Mucosa of descending colon (tissue), 3 donors: ENCODE measurements at regions not wholly inside any gene's neighbourhood (a gene's known extent, or its start where the extent isn't known, plus 50 kb on each side); places are given as distances from the start of the nearest gene placed in this dataset.

Experiments
- ATAC-seq: fragments of 200-7000 bp; cut with Tn5 transposase; one replicate; pipeline ENCODE4 v1.9.1; 2020; ENCODE audit warnings: mild to moderate bottlenecking, moderate library complexity
- DNase-seq, 3 donors: peaks; one replicate each; pipeline ENCODE4 v3.0.0-alpha.2; 2020
- H3K36me3 ChIP-seq: fragments of 200-600 bp; one replicate; pipeline ENCODE4 v1.8.0; 2021; ENCODE audit warnings: low read depth, mild to moderate bottlenecking
- H3K4me1 ChIP-seq: fragments of 200-600 bp; one replicate; pipeline ENCODE4 v1.8.0; 2021; ENCODE audit warnings: low read depth, mild to moderate bottlenecking
- H3K4me3 ChIP-seq: fragments of 200-600 bp; one replicate; pipeline ENCODE4 v1.8.0; 2021; ENCODE audit warnings: mild to moderate bottlenecking
- H3K9me3 ChIP-seq: fragments of 200-600 bp; one replicate; pipeline ENCODE4 v1.8.0; 2021; ENCODE audit warnings: mild to moderate bottlenecking
- intact Hi-C, 2 donors: fragments of 100-400 bp; cut with DNase I in 1 of 2; cut with micrococcal nuclease in 1 of 2; formaldehyde crosslinking; loops; one replicate each; pipeline versions ENCODE4 v1.11.0 to v1.11.1; 2022; cut with DNase I, micrococcal nuclease
- TF ChIP-seq, protein P1 (sequence below): fragments of 200-600 bp; IDR thresholded peaks from one replicate; pipeline ENCODE4 v1.8.0; 2022; ENCODE audit warnings: antibody characterized with exemption, mild to moderate bottlenecking
- donor health status: DM: no; HTN: no; CAD: no; lungs with moderate emphysema.
- donor health status: DM: no; HTN: no; CAD: no.
- donor health status: DM: no; HTN: yes; CAD: no.

DNA sequence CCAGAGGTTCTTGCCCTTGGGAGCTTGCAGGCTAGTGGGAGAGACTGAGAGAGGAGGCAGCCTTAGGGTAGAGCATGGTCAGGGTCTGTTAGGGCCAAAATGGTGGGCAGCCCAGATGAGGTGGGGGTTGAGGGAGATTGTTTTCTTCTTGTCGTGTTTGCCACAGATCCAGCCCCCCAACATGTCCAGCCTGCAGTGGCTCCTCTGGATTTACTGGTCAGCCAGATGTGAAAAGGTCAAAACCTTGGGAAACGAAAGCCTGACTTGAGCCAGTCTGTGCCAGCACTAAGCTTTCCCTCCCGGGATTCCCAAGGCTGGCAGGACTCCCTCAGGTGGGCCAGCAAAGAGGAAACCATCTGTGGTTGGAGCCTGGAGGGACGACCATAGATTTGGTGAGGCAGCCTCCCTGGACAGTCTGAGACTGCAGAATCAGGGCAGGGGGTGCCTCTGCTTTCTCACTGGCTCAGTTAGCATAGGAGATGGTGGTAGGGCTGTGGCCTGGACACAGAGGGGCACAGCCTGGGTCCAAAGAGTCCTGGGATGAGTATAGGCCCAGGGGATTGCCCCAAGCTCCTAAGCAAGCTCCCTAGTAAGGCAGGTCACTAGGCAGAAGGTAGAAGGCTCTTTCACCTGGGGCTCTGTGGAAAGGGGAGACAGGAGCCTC lies 51.2 kb upstream of the PRR23C start:
- H3K4me3 ChIP-seq = no peak overlapping the region
- no peak for DNase-seq
- H3K9me3 ChIP-seq = no peaks in the 10 kb centered on the region
- TF ChIP-seq, protein P1, sequence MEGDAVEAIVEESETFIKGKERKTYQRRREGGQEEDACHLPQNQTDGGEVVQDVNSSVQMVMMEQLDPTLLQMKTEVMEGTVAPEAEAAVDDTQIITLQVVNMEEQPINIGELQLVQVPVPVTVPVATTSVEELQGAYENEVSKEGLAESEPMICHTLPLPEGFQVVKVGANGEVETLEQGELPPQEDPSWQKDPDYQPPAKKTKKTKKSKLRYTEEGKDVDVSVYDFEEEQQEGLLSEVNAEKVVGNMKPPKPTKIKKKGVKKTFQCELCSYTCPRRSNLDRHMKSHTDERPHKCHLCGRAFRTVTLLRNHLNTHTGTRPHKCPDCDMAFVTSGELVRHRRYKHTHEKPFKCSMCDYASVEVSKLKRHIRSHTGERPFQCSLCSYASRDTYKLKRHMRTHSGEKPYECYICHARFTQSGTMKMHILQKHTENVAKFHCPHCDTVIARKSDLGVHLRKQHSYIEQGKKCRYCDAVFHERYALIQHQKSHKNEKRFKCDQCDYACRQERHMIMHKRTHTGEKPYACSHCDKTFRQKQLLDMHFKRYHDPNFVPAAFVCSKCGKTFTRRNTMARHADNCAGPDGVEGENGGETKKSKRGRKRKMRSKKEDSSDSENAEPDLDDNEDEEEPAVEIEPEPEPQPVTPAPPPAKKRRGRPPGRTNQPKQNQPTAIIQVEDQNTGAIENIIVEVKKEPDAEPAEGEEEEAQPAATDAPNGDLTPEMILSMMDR = no peak
- intact Hi-C loops = no loop called here
- no peak for ATAC-seq
- no peaks in the 10 kb centered on the region for H3K4me1 ChIP-seq
- H3K36me3 ChIP-seq = no peaks in the 10 kb centered on the region

DNA sequence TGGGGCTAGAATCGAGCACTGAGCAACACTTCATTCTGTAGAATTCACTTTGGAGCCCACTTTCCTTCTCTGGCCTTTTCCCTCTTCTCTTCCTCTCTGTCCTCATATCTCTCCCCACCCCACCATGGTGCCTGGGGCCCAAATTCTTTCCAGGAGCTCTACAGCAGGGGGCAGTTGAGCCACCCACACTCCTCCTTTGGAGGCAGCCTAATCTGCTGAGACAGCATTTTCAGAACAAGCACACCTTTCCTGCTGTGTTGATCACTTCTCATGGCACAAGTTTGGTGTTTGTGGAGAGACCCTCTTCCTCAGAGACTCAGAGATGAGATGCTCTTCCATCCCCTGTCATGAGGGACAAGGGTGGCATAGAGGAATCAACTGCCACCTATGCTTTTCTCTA lies 52.0 kb upstream of the PRR23C start:
- TF ChIP-seq, protein P1 = no peak
- no peak for DNase-seq
- intact Hi-C loops = no loop called here
- Histone ChIP-seq H3K4me3 (no peak overlapping the region), H3K36me3 (no peaks in the 10 kb centered on the region), H3K4me1 (no peaks in the 10 kb centered on the region), H3K9me3 (no peaks in the 10 kb centered on the region)
- ATAC-seq = no peak

DNA sequence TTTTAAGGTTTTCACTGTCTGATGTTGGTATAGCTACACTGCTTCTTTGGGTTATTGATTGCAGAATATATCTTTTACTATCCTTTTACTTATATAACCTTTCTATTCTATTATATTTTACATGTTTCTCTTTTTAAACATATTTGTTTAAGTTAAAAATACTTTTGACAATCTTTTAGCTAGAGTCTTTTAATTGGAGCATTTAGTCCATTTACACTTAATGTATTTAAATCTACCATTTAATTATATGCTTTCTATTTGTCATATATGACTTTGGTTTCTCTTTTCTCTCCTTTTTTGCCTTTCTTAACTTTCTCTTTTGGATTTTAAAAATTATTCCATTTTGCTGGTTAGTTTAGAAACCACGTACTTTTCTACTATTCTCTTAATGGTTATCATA lies 53.7 kb upstream of the PRR23C start:
- DNase-seq (no peak), ATAC-seq (no peak)
- no peaks in the 10 kb centered on the region for H3K9me3 ChIP-seq
- no peaks in the 10 kb centered on the region for H3K36me3 ChIP-seq
- no peak overlapping the region for H3K4me3 ChIP-seq
- H3K4me1 ChIP-seq = no peaks in the 10 kb centered on the region
- TF ChIP-seq, protein P1 = no peak
- intact Hi-C loops = no loop called here

DNA sequence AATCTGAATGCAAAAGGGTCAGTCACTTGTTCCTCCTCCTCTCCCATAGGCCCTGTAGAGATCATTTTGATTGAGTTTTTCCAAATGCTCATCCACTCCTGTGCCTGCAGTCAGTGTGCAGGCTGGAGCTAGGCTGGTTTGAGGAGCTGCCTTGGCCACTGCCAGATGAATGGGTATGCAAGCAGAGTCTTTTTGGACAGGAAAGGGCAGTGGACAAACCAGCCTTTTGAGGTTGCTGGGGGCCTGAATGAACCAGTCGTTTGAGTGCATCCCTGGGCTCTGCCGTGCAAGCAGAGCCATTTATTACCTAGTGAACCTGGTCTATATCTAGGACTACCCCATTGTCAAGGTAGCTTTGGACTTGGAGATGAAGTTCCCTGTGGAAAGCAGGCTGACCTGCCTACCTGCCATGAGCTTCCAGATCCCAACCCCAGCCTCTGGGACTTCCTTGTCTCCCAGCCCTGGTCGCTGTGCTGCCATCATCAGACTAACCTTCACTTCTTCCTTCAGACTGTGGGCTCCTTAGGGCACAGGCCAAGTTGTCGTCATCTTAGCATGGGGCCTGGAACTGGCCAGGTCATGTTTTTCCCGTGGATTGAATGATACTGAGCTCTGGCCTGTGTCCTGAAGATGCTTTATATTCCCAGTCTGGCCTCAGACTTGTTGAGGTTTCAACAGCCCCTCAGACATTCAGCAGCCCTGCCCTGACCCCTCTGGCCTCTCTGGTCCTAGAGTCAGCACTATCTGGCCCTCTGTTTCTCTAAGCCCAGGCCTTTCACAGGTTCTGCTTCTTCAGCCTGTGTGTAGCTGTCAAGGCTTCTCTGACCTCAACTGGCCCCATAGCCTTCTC lies 55.5 kb upstream of the PRR23C start:
- TF ChIP-seq, protein P1 = no peak
- intact Hi-C loops = no loop called here

DNA sequence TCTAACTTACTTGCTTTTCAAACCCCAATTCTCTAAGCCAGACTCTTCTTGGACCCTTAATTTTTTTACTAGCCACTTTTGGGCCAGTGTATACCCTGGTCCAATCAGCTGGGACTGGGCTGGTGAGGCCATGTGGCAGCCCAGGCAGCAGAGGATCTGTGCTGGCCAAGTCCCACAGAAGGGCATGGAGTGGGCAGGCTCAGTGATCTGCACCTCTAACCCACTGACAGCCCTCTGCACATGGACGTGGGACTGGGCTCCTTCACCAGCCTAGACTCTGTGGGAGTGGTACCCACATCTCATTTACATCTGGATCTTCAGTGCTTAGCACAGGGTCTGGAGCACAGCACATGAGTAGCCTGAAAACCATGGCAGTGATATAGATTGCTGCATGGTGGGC lies 56.1 kb upstream of the PRR23C start:
- Histone ChIP-seq H3K9me3 (no peaks in the 10 kb centered on the region), H3K4me1 (no peaks in the 10 kb centered on the region), H3K4me3 (no peak overlapping the region), H3K36me3 (no peaks in the 10 kb centered on the region)
- intact Hi-C loops = no loop called here
- no peak for ATAC-seq
- TF ChIP-seq, protein P1 = no peak
- no peak for DNase-seq

More for the DNA sequence above, 55.5 kb upstream of the PRR23C start:
- H3K4me3 ChIP-seq = no peak overlapping the region
- no peak for ATAC-seq
- H3K9me3 ChIP-seq = no peaks in the 10 kb centered on the region
- H3K4me1 ChIP-seq = no peaks in the 10 kb centered on the region
- H3K36me3 ChIP-seq = no peaks in the 10 kb centered on the region
- no peak for DNase-seq
